ENCODE measurements at regions not wholly inside any gene's neighbourhood (a gene's known extent, or its start where the extent isn't known, plus 50 kb on each side); places are given as distances from the start of the nearest gene placed in this dataset.
"Not testable (repeated sequence)": the region's sequence is repeated elsewhere in the genome, so short reads cannot be mapped to it uniquely, and the experiment has no call there.

- no peaks in the 10 kb centered on the region for H3K9me3 Mint-ChIP-seq
- TF ChIP-seq CTCF (conservative IDR thresholded peaks at IDR 0.05), result no peak
- no peak overlapping the region for H3K27ac Mint-ChIP-seq
- H3K4me3 Mint-ChIP-seq, result no peak overlapping the region
- H3K36me3 Mint-ChIP-seq, result no peaks in the 10 kb centered on the region
- H3K27me3 Mint-ChIP-seq, result no peaks in the 10 kb centered on the region
- DNase-seq (ENCODE audit: extremely low spot score, unreplicated experiment), result no peak
- H3K4me1 Mint-ChIP-seq (ENCODE audit: unreplicated experiment), result peaks cover 13% of the 10 kb centered on the region
These were observed 462.9 kb downstream of the RAB38 start for GRCh38 chr11:87712391-87712790.

- H3K27me3 Mint-ChIP-seq; H3K27ac Mint-ChIP-seq; DNase-seq (ENCODE audit: extremely low spot score, unreplicated experiment); H3K4me1 Mint-ChIP-seq (ENCODE audit: unreplicated experiment); H3K36me3 Mint-ChIP-seq; H3K4me3 Mint-ChIP-seq: not testable (repeated sequence)
- peaks cover 14% of the 10 kb centered on the region for H3K9me3 Mint-ChIP-seq
These were observed 471.7 kb downstream of the RAB38 start for GRCh38 chr11:87703589-87703988.

GRCh38 chr11:87675993-87676392 lies 499.2 kb downstream of the RAB38 start:
- Mint-ChIP-seq H3K4me1 (ENCODE audit: unreplicated experiment) (no peaks in the 10 kb centered on the region), H3K9me3 (no peaks in the 10 kb centered on the region), H3K36me3 (no peaks in the 10 kb centered on the region), H3K27me3 (no peaks in the 10 kb centered on the region), H3K4me3 (no peak overlapping the region), H3K27ac (no peak overlapping the region)
- no peak for DNase-seq (ENCODE audit: extremely low spot score, unreplicated experiment)
- TF ChIP-seq CTCF (conservative IDR thresholded peaks at IDR 0.05), result no peak

- Mint-ChIP-seq H3K4me3 (no peak overlapping the region), H3K36me3 (no peaks in the 10 kb centered on the region), H3K27me3 (no peaks in the 10 kb centered on the region), H3K9me3 (no peaks in the 10 kb centered on the region), H3K4me1 (ENCODE audit: unreplicated experiment) (no peaks in the 10 kb centered on the region), H3K27ac (no peak overlapping the region)
- no peak for DNase-seq (ENCODE audit: extremely low spot score, unreplicated experiment)
- no peak for TF ChIP-seq CTCF (conservative IDR thresholded peaks at IDR 0.05)
These were observed 508.5 kb downstream of the RAB38 start for GRCh38 chr11:87666730-87667129.

- TF ChIP-seq CTCF (conservative IDR thresholded peaks at IDR 0.05), result no peak
- Mint-ChIP-seq H3K36me3 (no peaks in the 10 kb centered on the region), H3K27ac (no peak overlapping the region), H3K9me3 (no peaks in the 10 kb centered on the region), H3K4me1 (ENCODE audit: unreplicated experiment) (no peaks in the 10 kb centered on the region), H3K27me3 (no peaks in the 10 kb centered on the region), H3K4me3 (no peak overlapping the region)
- no peak for DNase-seq (ENCODE audit: extremely low spot score, unreplicated experiment)
These were observed 513.0 kb downstream of the RAB38 start for GRCh38 chr11:87662287-87662686.

GRCh38 chr11:87660926-87661660 lies 514.1 kb downstream of the RAB38 start:
- Mint-ChIP-seq H3K9me3 (no peaks in the 10 kb centered on the region), H3K27me3 (no peaks in the 10 kb centered on the region), H3K4me1 (ENCODE audit: unreplicated experiment) (no peaks in the 10 kb centered on the region), H3K36me3 (no peaks in the 10 kb centered on the region), H3K27ac (no peak overlapping the region), H3K4me3 (no peak overlapping the region)
- no peak for DNase-seq (ENCODE audit: extremely low spot score, unreplicated experiment)
- TF ChIP-seq CTCF (conservative IDR thresholded peaks at IDR 0.05), result no peak
